ENCODE measurements at regions not wholly inside any gene's neighbourhood (a gene's known extent, or its start where the extent isn't known, plus 50 kb on each side); places are given as distances from the start of the nearest gene placed in this dataset.

DNA sequence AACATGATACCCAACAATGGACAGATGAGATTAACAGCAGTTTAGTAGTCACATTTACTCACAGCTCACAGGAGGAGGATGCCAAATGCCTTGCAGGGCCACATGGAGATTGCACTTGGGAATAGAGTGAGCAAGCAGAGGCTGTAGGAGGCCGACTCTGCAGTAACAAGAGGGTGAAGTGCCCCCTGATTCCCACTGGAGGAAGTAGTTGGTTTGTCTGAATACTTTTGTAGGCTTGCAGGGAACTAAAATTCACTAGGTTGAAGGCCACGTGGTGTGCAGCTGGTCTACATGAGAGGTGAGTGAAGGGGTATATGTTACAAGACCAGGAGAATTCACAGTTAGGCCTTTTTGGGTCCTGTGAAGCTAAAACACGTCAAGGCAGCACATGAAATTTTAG, 419.3 kb upstream of the TNP1 start:
- H3K27me3 ChIP-seq (replicated peaks), result no peaks in the 10 kb centered on the region
- peak; percentile 14 for DNase-seq
- peak overlapping the region; percentile 20 for H3K27ac ChIP-seq
- H3K36me3 ChIP-seq (replicated peaks), result no peaks in the 10 kb centered on the region
- no peak overlapping the region for H3K4me3 ChIP-seq (ENCODE audit: low read depth, low read length)
- TF ChIP-seq, protein P1, sequence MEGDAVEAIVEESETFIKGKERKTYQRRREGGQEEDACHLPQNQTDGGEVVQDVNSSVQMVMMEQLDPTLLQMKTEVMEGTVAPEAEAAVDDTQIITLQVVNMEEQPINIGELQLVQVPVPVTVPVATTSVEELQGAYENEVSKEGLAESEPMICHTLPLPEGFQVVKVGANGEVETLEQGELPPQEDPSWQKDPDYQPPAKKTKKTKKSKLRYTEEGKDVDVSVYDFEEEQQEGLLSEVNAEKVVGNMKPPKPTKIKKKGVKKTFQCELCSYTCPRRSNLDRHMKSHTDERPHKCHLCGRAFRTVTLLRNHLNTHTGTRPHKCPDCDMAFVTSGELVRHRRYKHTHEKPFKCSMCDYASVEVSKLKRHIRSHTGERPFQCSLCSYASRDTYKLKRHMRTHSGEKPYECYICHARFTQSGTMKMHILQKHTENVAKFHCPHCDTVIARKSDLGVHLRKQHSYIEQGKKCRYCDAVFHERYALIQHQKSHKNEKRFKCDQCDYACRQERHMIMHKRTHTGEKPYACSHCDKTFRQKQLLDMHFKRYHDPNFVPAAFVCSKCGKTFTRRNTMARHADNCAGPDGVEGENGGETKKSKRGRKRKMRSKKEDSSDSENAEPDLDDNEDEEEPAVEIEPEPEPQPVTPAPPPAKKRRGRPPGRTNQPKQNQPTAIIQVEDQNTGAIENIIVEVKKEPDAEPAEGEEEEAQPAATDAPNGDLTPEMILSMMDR (IDR thresholded peaks at IDR 0.05; ENCODE audit: low read depth, low read length, missing control alignments), result no peak
- in situ Hi-C loops (cut with HindIII; ENCODE audit: low pct_ligation_motif_present, low sequenced_read_pairs), result no loop called here

GRCh38 chr2:217277646-217278398, 418.0 kb upstream of the TNP1 start:
- TF ChIP-seq, protein P1 (IDR thresholded peaks at IDR 0.05; ENCODE audit: low read depth, low read length, missing control alignments), result no peak
- H3K27ac ChIP-seq, result peak overlapping the region; percentile 76
- H3K36me3 ChIP-seq (replicated peaks), result no peaks in the 10 kb centered on the region
- in situ Hi-C loops (cut with HindIII; ENCODE audit: low pct_ligation_motif_present, low sequenced_read_pairs), result no loop called here
- H3K4me3 ChIP-seq (ENCODE audit: low read depth, low read length), result no peak overlapping the region
- peak; percentile 95 for DNase-seq
- H3K27me3 ChIP-seq (replicated peaks), result no peaks in the 10 kb centered on the region

- H3K36me3 ChIP-seq (replicated peaks), result no peaks in the 10 kb centered on the region
- H3K4me3 ChIP-seq (ENCODE audit: low read depth, low read length), result no peak overlapping the region
- in situ Hi-C loops (cut with HindIII; ENCODE audit: low pct_ligation_motif_present, low sequenced_read_pairs), result no loop called here
- DNase-seq, result no peak
- no peaks in the 10 kb centered on the region for H3K27me3 ChIP-seq (replicated peaks)
- H3K27ac ChIP-seq, result no peak overlapping the region
- TF ChIP-seq, protein P1 (IDR thresholded peaks at IDR 0.05; ENCODE audit: low read depth, low read length, missing control alignments), result no peak
Observed at GRCh38 chr2:217276433-217276832, 416.6 kb upstream of the TNP1 start.

DNA sequence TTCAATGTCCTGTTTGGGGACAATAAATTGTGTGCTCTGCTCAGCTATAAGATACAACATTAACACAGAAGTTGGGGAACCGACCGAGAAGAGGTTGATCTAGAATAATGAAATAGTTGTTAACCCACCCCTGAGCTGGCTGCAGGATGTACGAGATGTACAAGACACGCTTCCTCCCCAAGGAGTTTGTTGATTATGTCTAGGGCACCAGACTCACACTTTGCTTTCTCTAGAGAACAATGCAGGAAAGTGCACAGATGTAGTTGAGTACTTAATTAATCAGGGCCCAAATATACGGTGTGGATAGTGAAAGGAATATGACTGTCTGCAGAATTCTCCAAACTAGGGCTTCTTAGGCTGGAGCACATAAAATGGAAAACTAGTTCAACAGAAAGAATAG, 415.2 kb upstream of the TNP1 start:
- H3K27ac ChIP-seq, result no peak overlapping the region
- TF ChIP-seq, protein P1 (IDR thresholded peaks at IDR 0.05; ENCODE audit: low read depth, low read length, missing control alignments), result no peak
- DNase-seq, result no peak
- in situ Hi-C loops (cut with HindIII; ENCODE audit: low pct_ligation_motif_present, low sequenced_read_pairs), result no loop called here
- no peaks in the 10 kb centered on the region for H3K36me3 ChIP-seq (replicated peaks)
- no peaks in the 10 kb centered on the region for H3K27me3 ChIP-seq (replicated peaks)
- H3K4me3 ChIP-seq (ENCODE audit: low read depth, low read length), result no peak overlapping the region

GRCh38 chr2:217274578-217274977, 414.7 kb upstream of the TNP1 start:
- in situ Hi-C loops (cut with HindIII; ENCODE audit: low pct_ligation_motif_present, low sequenced_read_pairs), result no loop called here
- Histone ChIP-seq H3K36me3 (replicated peaks) (no peaks in the 10 kb centered on the region), H3K27ac (no peak overlapping the region), H3K4me3 (ENCODE audit: low read depth, low read length) (no peak overlapping the region), H3K27me3 (replicated peaks) (no peaks in the 10 kb centered on the region)
- no peak for DNase-seq
- TF ChIP-seq, protein P1 (IDR thresholded peaks at IDR 0.05; ENCODE audit: low read depth, low read length, missing control alignments), result no peak

DNA sequence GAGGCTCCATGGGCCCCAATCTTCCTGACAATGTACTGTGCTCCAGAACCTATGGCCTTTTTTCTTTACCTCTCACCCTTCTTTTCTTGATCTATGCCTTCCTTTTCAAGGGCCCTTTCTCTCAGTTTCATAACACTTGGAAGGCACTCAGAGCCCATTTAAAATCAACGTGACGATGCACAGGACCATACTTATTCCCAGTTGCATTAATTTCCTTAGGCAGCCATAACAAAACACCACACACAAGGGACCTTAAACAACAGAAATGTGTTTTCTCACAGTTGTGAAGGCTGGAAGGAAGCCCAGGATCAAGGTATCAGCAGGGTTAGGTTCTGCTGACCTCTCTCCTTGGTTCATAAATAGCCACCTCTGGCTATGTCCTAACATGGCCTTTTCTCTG, 414.0 kb upstream of the TNP1 start:
- no peak for DNase-seq
- no peaks in the 10 kb centered on the region for H3K27me3 ChIP-seq (replicated peaks)
- H3K4me3 ChIP-seq (ENCODE audit: low read depth, low read length), result no peak overlapping the region
- TF ChIP-seq, protein P1 (IDR thresholded peaks at IDR 0.05; ENCODE audit: low read depth, low read length, missing control alignments), result no peak
- no peak overlapping the region for H3K27ac ChIP-seq
- in situ Hi-C loops (cut with HindIII; ENCODE audit: low pct_ligation_motif_present, low sequenced_read_pairs), result no loop called here
- H3K36me3 ChIP-seq (replicated peaks), result no peaks in the 10 kb centered on the region

Data from brain microvascular endothelial cell (primary cell).